ENCODE measurements at regions not wholly inside any gene's neighbourhood (a gene's known extent, or its start where the extent isn't known, plus 50 kb on each side); places are given as distances from the start of the nearest gene placed in this dataset.

DNA sequence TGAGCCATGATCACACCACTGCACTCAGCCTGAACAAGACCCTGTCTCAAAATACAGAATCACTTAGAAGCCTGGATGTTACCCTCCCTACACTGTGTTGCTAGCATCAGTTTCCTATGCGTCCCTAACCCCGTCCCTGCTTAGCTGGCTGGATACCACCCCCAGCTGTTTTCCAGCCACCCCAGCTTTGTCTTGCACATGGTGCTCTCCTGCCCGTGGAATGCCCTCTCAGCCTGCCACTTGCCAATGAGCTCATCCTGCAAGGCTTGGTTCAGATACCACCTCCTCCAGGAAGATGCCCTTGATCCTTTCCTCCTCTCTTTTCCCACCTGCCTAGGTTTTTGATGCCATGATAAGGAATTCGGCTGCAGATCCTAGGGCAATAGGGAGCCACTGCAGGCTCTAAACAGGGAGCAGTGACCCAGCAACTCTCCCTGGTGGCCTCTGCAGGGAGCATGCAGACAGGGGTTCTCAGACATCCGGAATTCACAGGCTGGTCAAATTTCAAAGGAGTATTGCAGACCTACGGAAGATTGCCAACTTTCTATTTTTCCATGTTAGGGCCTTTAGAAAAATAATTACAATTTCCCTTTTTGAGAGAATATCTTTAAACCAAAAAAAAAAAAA is 52.7 kb upstream of the WNT7B start:
- no TSS peak for BruUV-seq (replicated peaks)
- intact Hi-C loops (cut with micrococcal nuclease; ENCODE audit: unreplicated experiment) = no loop called here
- Mint-ChIP-seq H3K27me3 (ENCODE audit: unreplicated experiment) (peaks cover 39% of the 10 kb centered on the region), H3K36me3 (ENCODE audit: insufficient read depth, unreplicated experiment) (peaks cover 6% of the 10 kb centered on the region), H3K4me3 (ENCODE audit: low read depth, unreplicated experiment) (no peak overlapping the region), H3K27ac (ENCODE audit: unreplicated experiment) (no peak overlapping the region), H3K9me3 (ENCODE audit: low read depth, unreplicated experiment) (no peaks in the 10 kb centered on the region), H3K4me1 (ENCODE audit: low read depth, unreplicated experiment) (peaks cover 12% of the 10 kb centered on the region)
- CTCF ChIA-PET = no interaction called here
- DNase-seq = no peak
- TF ChIP-seq, protein P1, sequence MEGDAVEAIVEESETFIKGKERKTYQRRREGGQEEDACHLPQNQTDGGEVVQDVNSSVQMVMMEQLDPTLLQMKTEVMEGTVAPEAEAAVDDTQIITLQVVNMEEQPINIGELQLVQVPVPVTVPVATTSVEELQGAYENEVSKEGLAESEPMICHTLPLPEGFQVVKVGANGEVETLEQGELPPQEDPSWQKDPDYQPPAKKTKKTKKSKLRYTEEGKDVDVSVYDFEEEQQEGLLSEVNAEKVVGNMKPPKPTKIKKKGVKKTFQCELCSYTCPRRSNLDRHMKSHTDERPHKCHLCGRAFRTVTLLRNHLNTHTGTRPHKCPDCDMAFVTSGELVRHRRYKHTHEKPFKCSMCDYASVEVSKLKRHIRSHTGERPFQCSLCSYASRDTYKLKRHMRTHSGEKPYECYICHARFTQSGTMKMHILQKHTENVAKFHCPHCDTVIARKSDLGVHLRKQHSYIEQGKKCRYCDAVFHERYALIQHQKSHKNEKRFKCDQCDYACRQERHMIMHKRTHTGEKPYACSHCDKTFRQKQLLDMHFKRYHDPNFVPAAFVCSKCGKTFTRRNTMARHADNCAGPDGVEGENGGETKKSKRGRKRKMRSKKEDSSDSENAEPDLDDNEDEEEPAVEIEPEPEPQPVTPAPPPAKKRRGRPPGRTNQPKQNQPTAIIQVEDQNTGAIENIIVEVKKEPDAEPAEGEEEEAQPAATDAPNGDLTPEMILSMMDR (IDR thresholded peaks at IDR 0.05; ENCODE audit: unreplicated experiment) = no peak

DNA sequence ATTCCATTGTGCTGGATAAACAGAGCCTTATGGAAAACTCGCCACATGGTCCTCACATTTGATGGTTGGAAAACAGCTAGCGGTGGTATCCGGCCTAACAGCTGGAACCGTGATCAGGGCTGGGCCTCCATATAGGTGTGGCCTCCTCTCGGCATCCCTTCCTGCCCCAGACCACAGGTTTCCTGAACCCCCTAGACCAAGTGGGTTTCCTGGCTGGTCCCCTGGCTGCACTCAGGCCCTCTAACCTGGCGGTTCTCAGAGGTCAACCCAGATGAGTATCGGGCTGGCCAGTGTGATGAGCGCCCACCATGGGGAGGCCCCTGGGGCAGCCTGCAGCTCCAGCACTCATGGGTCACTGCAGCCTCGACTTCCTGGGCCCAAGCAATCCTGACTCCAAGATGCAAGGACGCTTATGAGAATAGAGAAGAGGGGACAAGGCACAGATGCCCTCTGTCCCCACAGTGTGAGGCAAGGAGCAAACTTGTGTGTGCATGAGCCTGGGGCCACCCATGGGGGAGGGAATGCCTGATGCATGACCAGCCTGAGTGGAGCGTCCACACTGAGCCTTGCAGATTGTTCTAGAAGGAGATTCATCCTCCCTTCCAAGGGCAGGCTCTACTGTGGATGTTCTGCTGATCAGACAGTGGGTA is 53.4 kb upstream of the WNT7B start:
- Mint-ChIP-seq H3K4me1 (ENCODE audit: low read depth, unreplicated experiment) (peaks cover 12% of the 10 kb centered on the region), H3K9me3 (ENCODE audit: low read depth, unreplicated experiment) (no peaks in the 10 kb centered on the region), H3K27me3 (ENCODE audit: unreplicated experiment) (peaks cover 32% of the 10 kb centered on the region), H3K27ac (ENCODE audit: unreplicated experiment) (no peak overlapping the region), H3K36me3 (ENCODE audit: insufficient read depth, unreplicated experiment) (peaks cover 8% of the 10 kb centered on the region), H3K4me3 (ENCODE audit: low read depth, unreplicated experiment) (no peak overlapping the region)
- TF ChIP-seq, protein P1 (IDR thresholded peaks at IDR 0.05; ENCODE audit: unreplicated experiment) = no peak
- no peak for DNase-seq
- intact Hi-C loops (cut with micrococcal nuclease; ENCODE audit: unreplicated experiment) = no loop called here
- CTCF ChIA-PET = no interaction called here
- BruUV-seq (replicated peaks) = no TSS peak

DNA sequence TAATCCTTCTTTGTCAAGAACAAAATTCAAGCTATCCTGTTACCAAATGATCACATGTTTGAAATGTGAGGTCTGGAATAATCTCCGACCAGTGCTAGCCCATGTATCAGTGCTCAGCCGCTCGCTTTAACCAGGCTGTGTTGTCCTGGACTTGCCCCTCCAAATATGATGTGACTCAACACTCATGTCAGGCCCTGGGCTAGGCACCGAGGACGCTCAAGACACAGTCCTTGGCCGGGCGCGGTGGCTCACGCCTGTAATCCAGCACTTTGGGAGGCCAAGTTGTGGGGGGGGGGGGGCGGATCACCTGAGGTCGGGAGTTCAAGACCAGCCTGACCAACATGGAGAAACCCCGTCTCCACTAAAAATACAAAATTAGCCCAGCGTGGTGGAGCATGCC is 54.1 kb upstream of the WNT7B start:
- Mint-ChIP-seq H3K4me1 (ENCODE audit: low read depth, unreplicated experiment) (peaks cover 9% of the 10 kb centered on the region), H3K9me3 (ENCODE audit: low read depth, unreplicated experiment) (no peaks in the 10 kb centered on the region), H3K4me3 (ENCODE audit: low read depth, unreplicated experiment) (no peak overlapping the region), H3K27me3 (ENCODE audit: unreplicated experiment) (peaks cover 25% of the 10 kb centered on the region), H3K36me3 (ENCODE audit: insufficient read depth, unreplicated experiment) (peaks cover 15% of the 10 kb centered on the region), H3K27ac (ENCODE audit: unreplicated experiment) (no peak overlapping the region)
- intact Hi-C loops (cut with micrococcal nuclease; ENCODE audit: unreplicated experiment) = no loop called here
- TF ChIP-seq, protein P1 (IDR thresholded peaks at IDR 0.05; ENCODE audit: unreplicated experiment) = no peak
- no peak for DNase-seq
- BruUV-seq (replicated peaks) = no TSS peak
- CTCF ChIA-PET = interaction anchor here (0.7 to 0.9 kb wide), 2 partner anchors 25 to 561 kb away, joined by 3 to 5 read pairs; no protein-coding TSS in a partner anchor

DNA sequence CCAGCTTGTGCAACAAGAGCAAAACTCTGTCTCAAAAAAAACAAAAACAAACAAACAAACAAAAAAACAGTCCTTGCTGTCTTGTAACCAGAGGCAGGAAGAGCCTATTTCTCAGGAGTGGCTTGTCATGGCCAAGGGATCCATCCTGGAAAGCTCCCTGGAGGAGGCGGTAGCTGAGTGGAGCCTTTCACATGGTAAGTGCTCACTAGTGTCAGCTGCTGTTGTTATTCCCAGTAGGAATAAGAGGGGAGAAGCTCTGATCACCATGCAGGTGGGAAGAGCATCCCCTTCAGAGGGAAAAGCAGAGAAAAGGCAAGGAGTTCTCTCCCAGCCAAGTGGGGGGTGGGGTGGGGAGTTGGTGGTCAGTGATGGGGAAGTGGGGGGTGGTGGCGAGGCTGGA is 54.6 kb upstream of the WNT7B start:
- Mint-ChIP-seq H3K4me1 (ENCODE audit: low read depth, unreplicated experiment) (peaks cover 4% of the 10 kb centered on the region), H3K36me3 (ENCODE audit: insufficient read depth, unreplicated experiment) (peaks cover 20% of the 10 kb centered on the region), H3K4me3 (ENCODE audit: low read depth, unreplicated experiment) (no peak overlapping the region), H3K27me3 (ENCODE audit: unreplicated experiment) (peaks cover 20% of the 10 kb centered on the region), H3K27ac (ENCODE audit: unreplicated experiment) (no peak overlapping the region), H3K9me3 (ENCODE audit: low read depth, unreplicated experiment) (no peaks in the 10 kb centered on the region)
- no peak for DNase-seq
- intact Hi-C loops (cut with micrococcal nuclease; ENCODE audit: unreplicated experiment) = no loop called here
- TF ChIP-seq, protein P1 (IDR thresholded peaks at IDR 0.05; ENCODE audit: unreplicated experiment) = no peak
- BruUV-seq (replicated peaks) = no TSS peak
- CTCF ChIA-PET = interaction anchor here (0.7 to 0.9 kb wide), 2 partner anchors 26 to 561 kb away, joined by 3 to 5 read pairs; no protein-coding TSS in a partner anchor

All from Calu3 (cell line).